ENCODE measurements at regions not wholly inside any gene's neighbourhood (a gene's known extent, or its start where the extent isn't known, plus 50 kb on each side); places are given as distances from the start of the nearest gene placed in this dataset.
"Not testable (repeated sequence)": the region's sequence is repeated elsewhere in the genome, so short reads cannot be mapped to it uniquely, and the experiment has no call there.

DNA sequence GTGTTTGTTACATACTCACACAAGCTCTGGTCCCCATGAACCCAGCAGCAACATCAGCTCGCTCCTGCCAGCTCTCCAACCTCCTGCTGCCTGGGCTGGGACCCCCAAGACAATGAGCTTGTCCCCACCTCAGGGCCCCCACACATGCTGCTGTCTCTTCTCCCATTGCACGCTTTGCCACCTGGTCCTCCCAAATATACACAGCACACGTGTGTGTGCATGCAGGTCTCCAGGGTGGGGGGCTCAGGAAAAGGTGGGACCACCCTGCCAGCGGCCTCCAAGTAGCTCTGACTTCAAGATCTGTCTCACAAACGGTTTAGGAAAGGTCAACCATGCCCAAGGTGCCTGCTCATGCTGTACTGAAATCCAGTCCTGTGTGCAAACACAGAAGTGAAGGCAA lies 68.1 kb upstream of the CCND1 start:
- no peak for DNase-seq

DNA sequence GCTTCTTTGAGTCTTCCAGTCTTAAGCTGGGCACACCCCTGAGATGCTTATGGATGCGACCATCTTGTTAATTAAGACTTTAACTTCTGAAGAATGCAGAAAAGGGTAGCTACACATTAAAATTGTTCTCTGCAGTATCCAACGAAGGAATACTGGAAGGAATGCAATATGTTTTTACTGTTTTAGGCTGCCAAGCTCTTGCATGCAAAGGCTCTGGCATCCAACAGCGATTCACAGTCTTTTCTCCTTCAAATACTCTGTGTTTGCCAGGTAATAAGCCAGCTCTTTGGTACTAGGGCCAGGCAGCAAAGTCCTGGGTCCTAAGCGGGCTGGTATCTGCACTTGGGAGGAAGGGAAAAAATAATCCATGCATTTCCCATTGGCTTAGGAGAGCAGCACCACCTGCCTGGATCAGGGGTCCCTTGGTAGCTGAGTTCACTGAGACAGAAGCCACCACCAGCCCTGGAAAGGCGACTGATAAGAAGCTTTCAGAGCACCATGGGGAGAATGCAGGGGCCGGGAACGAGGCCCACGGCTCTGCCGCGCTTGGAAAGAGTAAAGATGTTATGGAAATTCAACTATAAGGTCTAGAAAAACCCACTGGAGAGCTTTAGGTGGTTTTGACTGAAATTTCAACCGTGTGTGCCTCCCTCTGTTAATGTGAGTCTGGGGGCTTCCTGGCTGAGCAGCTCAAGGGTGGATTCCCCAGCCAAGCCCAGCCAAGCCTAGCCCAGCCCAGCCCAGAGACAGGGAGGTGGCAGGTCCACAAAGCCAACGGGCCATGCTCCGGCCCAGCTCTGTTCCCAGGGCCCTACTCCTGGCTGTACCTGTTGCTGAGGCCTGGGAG lies 67.0 kb upstream of the CCND1 start:
- no peak for DNase-seq

DNA sequence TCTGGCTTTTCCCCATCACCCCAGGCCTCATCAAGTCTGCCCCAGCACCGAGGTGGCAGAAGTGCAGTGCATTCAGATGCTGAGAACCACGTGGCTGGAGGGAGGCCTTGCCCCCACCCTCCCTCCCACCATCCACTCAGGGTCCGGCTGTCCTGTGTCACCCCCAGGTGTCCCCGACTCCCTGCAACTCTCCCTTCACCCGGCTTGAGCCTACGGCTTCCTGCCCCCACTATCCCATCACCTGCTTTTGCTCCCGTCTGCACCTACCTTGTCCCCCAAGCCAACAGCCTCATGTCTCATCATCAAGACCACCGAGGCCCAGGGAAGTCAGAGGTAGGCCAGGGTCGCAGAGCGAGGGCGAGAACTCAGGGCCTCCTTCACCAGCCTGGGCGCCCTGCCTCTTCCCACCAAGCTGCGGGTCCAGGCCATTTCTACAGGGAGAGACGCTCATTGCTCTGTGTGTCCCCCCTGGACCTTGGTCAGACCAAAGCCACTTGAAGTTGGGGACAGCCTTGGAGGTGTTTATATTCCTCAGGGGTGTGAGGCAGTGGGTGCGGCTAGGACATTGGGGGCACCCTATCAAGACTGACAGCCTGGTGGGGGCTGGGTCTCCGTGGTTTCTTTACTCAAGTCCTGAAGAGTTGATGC lies 66.2 kb upstream of the CCND1 start:
- no peak for DNase-seq

DNA sequence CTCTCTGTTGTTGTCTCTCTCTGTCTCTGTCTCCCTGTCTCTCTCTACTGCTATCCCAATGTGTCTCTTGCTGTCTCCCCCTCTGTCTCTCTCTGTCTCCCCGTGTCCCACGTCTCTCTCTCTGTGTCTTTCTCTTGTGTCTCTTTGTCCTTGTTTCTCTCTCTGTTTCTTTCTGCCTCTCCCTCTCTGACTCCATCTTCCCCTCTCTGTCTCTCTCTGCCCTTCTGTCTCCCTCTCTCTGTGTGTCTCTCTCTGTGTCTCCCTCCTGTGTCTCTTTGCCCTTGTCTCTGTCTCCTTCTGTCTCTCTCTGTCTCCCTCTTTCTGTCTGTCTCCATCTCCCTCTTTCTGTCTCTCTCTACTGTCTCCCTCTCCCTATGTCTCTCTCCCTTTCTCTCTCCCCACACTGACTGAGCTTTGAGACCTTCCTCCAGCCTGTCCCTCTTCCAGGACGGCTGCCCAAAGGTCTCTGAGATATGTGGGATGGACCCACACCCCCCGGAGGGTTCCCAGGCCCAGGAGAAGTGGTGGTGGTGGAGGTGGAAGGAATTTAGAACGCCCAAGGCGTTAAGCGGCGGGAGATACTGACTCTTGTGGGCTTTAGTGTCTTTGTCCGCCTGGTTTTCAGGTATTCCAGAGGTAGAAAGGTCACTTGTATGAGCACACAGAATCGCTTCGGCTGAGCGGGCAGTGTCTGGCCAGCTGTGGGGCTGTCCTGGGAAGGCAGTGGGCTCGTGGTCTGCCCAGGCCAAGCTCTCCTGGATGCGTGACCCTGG lies 65.5 kb upstream of the CCND1 start:
- no peak for DNase-seq

DNA sequence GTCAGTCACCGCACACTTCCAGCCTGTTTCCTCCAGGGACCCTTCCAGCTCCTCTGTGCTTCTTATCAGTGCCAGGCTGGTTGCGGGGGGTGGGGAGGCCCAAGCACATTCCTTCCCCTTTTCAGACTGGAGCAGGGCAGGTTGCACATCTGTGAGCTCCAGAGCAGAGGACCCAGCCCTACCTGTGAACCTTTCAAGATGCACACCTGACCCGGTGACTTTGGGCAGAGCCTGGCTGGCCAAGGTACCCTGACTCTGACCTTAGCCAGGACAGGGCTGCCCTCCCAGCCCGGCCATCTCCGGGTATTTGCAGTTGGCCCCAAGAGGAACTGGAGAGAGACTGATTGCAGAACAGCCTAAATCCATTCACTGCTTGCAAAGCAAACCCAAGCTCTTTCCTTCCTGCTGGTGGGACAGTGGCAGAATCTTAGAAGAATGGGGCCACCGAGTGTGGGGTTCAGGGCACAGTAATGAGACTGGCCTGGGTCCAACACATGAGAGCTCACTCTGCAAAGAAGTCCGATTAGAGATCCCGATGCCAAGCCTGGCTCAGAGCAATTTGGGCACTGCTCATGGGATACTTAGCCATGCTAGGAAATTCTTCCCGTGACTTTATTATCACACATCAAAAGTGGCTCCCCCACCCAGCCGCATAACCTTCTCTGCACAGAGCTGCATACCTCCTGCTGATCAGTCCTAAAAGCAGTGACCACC lies 64.7 kb upstream of the CCND1 start:
- no peak for DNase-seq

DNA sequence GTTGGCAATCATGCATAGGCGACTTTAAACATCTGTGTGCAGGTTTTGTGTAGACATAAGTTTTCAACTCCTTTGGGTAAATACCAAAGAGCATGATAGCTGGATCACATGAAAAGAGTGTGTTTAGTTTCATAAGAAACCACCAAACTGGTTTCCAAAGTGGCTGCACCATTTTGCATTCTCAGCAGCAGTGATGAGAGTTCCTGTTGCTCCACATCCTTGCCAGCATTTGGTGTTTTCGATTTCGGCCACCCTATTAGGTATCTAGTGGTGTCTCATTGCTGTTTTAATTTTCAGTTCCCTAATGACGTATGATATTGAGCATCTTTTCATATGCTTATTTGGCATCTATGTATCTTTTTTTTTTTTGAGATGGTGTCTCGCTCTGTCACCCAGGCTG lies 62.8 kb upstream of the CCND1 start:
- DNase-seq: no peak

DNA sequence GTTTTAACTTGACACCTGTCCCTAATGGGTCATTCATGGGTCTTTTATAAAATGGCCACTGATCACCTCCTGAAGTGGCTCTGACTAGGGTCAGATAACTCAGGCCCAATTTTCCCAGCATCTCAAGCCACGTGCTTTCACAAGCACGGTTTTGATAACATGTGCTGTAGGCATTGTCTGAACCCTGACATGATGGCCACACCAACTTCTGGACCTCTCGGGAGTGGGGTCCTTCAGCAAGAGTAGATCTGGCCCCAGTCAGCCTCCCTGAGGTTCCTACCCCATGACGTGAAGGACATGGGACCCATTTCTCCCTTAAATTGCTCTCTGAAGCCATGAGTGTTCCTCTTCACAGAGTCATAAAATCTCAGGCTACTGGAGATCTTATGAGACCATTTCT lies 60.4 kb upstream of the CCND1 start:
- no peak for DNase-seq

DNA sequence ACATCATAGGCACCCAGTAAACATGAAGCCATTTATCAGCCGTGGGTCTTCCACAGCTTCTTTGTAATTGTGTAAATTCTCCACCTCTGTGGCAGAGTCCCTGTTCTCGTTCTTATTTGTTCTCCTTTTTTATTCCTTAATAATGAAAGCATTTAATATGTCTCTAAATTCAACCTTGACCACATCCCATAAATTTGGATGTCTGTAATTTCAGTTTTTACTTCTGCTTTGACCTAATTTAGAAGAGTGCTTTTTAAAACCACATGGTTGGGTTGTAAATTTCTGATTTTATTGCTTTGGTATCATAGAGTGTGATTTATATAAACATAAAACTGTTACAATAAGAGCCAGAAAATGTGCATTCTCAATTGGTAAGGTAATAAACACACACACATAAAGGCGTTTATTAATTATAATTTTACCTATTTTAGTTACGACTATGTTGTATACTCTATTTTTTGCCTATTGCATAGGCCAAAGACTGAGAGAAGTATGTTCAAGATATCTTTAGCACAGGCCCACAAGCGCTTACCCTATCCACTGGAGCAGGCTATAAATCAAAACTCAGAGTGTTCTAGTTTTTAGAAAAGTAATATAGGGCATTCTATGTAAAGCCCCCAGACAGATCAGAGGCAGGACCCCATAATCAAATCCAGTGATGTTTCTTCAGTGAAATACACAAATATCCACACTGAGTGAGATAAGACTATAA lies 58.0 kb upstream of the CCND1 start:
- DNase-seq: no peak

DNA sequence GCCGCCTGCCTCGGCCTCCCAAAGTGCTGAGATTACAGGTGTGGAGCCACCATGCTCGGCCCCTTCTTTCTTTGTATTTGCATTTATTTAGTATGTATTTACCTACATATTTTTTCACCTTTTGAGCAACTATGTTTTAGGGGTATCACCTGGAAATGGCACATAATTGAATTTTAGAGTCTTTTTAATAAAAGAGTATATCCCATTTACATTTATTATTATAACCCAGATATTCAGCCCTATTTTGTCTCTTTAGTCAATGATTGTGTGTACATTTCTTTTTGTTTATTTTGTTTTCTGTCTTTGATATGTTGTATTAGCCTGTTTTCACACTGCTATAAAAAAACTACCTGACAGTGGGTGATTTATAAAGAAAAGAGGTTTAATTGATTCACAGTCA lies 56.8 kb upstream of the CCND1 start:
- DNase-seq: no peak

DNA sequence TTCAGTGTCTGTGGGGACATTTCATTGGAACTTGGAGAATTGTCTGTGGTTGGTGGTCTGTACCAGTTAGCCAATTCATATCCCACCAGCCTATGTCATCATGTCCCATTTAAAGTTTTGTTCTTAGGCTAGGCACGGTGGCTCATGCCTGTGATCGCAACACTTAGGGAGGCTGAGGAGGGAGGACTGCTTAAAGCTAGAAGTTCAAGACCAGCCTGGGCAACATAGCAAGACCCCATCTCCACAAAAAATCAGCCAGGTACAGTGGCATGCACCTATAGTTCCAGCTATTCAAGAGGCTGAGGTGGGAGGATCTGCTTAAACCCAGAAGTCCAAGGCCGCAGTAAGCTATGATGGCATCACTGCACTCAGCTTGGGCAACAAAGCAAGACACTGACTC lies 55.6 kb upstream of the CCND1 start:
- DNase-seq: no peak

DNA sequence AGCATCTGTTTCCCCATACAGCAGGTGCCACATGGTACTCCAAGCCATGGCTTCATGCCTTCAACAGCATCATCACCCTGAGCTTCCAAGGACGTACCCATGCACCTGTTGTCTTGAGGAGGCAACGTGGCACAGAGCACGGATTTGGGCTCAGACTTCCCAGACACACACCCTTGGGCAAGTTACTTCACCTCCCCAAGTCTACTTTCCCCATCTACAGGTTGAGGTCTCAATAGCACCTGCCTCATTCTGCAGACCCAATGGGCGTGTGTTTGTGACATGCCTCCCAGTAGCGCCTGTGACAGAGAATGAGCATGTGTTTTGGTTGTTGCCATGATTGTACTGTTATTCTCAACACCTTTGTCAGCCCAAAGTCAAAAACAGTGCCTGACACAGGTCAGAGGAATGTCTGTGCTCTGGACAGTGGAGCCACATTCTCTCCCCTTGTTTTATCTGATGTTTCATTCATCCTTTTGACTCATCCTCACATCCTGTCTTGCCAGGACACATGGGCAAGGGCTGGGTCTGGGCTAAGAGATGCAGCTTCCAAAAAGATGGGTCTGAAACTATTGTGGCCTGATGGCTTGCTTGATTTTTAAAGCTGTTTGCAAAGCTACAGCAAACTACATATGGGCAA lies 53.4 kb upstream of the CCND1 start:
- DNase-seq: no peak

DNA sequence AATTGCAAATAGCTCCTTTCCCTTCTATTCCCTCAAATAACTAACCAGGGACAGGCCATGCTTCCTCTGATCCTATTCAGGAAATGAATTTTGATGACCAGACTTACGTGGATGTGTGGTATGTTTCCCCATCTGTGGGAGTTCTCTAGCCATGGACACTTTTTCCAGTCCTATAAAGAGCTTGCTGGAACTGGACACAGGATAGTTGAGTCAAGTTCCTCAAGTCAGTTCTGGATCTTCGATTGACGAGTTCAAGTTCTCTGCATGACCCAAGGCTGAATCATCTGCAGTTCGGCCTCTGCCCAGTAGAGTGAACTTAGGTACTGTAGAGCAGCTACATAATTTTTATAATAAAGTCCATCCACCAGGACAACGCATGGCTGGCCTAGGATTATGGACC lies 52.7 kb upstream of the CCND1 start:
- DNase-seq: no peak

DNA sequence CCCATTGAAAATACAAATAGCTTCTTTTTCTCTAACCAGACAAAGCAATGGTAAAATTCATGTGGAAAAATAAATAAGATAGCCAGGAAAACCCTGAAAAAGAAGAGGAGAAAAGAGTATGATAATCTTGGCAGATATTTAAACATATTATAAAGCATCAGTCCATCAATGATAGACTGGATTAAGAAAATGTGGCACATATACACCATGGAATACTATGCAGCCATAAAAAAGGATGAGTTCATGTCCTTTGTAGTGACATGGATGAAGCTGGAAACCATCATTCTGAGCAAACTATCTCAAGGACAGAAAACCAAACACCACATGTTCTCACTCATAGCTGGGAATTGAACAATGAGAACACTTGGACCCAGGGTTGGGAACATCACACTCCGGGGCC lies 50.9 kb upstream of the CCND1 start:
- not testable (repeated sequence) for DNase-seq

All from stimulated activated CD4-positive, alpha-beta T cell treated with anti-CD3 and anti-CD28 coated beads, Interleukin-4, amount 100 ng/mL, for 24 hours (primary cell).